ENCODE measurements at regions not wholly inside any gene's neighbourhood (a gene's known extent, or its start where the extent isn't known, plus 50 kb on each side); places are given as distances from the start of the nearest gene placed in this dataset.

- in situ Hi-C loops (cut with HindIII; ENCODE audit: extremely low pct_ligation_motif_present, low pct_unique_long_range_greater_than_20kb), result no loop called here
- intact Hi-C loops (cut with micrococcal nuclease; ENCODE audit: unreplicated experiment), result no loop called here
- Histone ChIP-seq H3K27me3 (ENCODE audit: control insufficient read depth in 1 of 2, insufficient read depth in 2 of 2, low read length in 2 of 2) (no peaks in the 10 kb centered on the region), H4K20me1 (ENCODE audit: insufficient read depth, low read length) (no peaks in the 10 kb centered on the region), H3K9me3 (ENCODE audit: low read length) (peaks cover 66% of the 10 kb centered on the region), H3K4me2 (ENCODE audit: low read depth, low read length) (no peak overlapping the region), H3K4me1 (ENCODE audit: insufficient read depth, low read length) (no peaks in the 10 kb centered on the region), H3K27ac (ENCODE audit: extremely low read length, insufficient read depth, low read length) (no peak overlapping the region), H3K4me3 (replicated peaks in 1 of 3; ENCODE audit: insufficient read depth in 1 of 3, low read depth in 2 of 3, low read length in 3 of 3) (no peak overlapping the region), H3K36me3 (replicated peaks in 1 of 2; ENCODE audit: control insufficient read depth in 1 of 2, insufficient read depth in 2 of 2, low read length in 2 of 2) (no peaks in the 10 kb centered on the region), H3K9ac (ENCODE audit: insufficient read depth, low read depth, low read length) (no peak overlapping the region), H2AFZ (ENCODE audit: low read length) (no peak overlapping the region), H3K79me2 (ENCODE audit: insufficient read depth, low read length) (no peaks in the 10 kb centered on the region)
- no peak for TF ChIP-seq ZNF18 (CRISPR knock-in tag; IDR thresholded peaks at IDR 0.05; ENCODE audit: insufficient replicate concordance)
- no peak for TF ChIP-seq ZMYM4 (CRISPR knock-in tag; IDR thresholded peaks at IDR 0.05)
- no peak for TF ChIP-seq MXD1 (CRISPR knock-in tag; IDR thresholded peaks at IDR 0.05)
- TF ChIP-seq BCL3 (CRISPR knock-in tag; IDR thresholded peaks at IDR 0.05), result no peak
- no peak for TF ChIP-seq TSC22D2 (CRISPR knock-in tag; IDR thresholded peaks at IDR 0.05; ENCODE audit: borderline replicate concordance)
- no peak for TF ChIP-seq SMAD3 (CRISPR knock-in tag; IDR thresholded peaks at IDR 0.05)
- ChIA-PET CTCF (ENCODE audit: low intra/inter-chr PET ratio, low total read pairs) (no interaction called here), POLR2A (no interaction called here)
- ATAC-seq (no peak), DNase-seq (ENCODE audit: low spot score) (no peak), FAIRE-seq (no peak)
- no TSS peak for BruUV-seq (replicated peaks)
- WGBS (ENCODE audit: low lambda C conversion rate), result 81% methylated on average over 11 of the region's 11 CpGs
Measured at GRCh38 chr4:58435871-58436270, 1325.7 kb upstream of the IGFBP7 start.

All from HepG2 (cell line).